CD1c-positive myeloid dendritic cell (primary cell): ENCODE measurements at regions not wholly inside any gene's neighbourhood (a gene's known extent, or its start where the extent isn't known, plus 50 kb on each side); places are given as distances from the start of the nearest gene placed in this dataset.
"Not testable (repeated sequence)": the region's sequence is repeated elsewhere in the genome, so short reads cannot be mapped to it uniquely, and the experiment has no call there.

ENCODE experiments used
- DNase-seq: peaks from one replicate; pipeline ENCODE4 v3.0.0-alpha.2; 2016; ENCODE audit errors: extremely low spot score

DNA sequence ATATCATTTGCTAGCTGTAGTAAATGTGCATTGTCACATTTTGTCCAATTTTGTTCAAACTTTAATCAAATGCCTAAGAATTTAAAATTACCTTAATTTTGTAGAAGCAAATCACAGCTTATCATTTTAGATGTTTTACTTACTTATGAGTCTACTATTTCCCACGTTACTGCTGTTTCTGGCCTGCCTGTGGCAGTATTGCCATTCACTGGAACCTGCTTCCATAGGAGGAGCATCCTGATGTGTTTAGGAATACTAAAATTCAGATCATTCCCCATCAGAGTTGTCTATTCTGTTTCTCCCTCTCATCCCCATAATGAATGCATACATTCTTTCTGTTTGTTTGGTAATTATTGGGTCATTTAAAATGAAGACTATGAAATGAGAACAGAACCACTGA is 119.5 kb upstream of the SNRPN start:
- DNase-seq: no peak

DNA sequence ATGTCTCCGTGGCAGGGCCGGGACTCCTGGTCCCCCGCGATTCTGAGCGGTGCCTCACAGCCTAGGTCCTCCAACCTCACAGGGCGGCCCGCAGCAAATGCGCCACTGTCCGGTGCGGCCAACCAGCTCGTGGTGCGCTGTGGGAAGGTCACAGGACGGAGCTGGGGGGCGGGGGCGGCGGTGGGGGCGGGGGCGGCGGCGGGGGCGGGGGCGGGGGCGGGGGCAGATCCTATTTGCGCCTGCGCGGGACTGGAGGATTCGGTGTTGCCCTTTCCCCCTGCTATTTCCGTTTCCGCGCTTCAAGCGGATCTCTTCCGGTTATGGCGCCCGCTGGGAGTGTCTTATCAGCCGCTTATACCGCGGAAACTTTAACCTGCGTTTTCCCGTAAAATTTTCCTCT is 106.7 kb upstream of the SNRPN start:
- no peak for DNase-seq

DNA sequence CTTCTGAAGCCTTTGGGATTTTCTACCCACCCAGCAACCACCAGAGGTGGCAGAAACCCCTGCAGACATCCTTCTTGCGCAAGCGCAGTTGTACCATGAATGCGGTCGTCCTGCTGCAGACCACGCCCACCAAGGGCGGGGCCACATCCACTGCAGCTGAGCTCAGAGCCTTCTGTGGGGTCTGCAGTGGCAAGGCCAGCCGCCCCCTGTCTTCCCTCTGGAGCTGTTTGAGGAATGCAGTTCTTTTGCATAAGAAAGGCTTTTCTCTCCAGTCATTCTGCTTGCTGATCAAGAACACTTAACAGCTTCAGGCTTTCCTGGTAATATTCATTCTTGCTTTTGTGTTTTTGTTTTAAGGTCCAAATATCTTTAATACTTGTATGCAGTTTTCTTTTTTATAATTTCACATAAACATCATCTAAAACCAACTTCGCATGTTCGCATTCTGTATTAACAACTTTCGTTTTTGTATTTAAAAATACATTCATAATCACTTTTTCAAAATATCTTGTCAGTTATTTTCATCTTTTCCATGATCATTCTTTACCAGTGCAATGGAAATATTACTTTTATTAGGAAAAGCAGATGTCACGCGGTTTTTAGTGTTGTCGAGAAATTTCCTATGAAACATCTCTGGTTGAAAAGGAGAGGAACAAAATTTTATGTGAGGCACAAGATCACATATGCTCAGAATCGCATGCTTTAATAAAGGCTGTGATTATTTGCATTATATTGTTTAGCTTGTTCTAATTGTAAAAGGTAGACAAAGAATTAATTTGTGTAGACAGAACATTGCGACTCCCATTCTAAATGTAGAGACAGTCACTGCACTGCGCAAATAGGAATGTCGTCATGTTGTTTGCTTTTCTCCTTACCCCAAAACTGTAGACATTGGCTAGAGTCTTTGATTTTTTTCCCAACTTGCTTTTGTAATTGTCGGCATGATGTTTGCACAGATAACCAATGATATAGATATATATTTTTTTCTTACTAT is 98.1 kb upstream of the SNRPN start:
- DNase-seq: no peak

DNA sequence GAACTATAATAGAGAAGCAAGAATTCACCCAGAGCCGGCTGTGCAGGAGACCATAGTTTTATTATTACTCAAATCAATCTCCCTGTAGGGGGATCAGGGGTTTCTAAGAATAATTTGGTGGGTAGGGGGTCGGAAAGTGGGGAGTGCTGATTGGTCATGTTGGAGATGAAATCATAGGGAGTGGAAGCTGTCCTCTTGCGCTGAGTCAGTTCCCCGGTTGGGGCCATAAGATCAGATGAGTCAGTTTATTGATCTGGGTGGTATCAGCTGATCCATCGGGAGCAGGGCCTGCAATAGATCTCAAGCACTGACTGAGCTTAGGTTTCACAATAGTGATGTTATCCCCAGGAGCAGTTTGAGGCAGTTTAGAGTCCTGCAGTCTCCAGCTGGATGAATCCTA is 97.0 kb upstream of the SNRPN start:
- DNase-seq: no peak

DNA sequence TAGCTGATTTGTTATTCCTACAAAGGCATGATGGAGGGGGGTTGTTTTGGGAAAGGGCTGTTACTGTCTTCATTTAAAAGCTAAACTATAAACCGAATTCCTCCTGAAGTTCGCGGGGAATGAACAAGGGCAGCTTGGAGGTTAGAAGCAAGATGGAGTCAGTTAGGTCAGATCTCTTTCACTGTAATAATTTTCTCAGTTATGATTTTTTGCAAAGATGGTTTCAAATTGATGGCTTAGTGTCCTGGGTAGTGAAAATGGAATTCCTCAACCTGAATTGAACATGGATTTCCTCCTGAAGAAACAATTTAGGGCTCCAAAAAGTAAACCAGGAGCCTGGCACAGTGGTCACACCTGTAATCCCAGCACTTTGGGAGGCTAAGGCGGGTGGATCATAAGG is 96.6 kb upstream of the SNRPN start:
- not testable (repeated sequence) for DNase-seq

DNA sequence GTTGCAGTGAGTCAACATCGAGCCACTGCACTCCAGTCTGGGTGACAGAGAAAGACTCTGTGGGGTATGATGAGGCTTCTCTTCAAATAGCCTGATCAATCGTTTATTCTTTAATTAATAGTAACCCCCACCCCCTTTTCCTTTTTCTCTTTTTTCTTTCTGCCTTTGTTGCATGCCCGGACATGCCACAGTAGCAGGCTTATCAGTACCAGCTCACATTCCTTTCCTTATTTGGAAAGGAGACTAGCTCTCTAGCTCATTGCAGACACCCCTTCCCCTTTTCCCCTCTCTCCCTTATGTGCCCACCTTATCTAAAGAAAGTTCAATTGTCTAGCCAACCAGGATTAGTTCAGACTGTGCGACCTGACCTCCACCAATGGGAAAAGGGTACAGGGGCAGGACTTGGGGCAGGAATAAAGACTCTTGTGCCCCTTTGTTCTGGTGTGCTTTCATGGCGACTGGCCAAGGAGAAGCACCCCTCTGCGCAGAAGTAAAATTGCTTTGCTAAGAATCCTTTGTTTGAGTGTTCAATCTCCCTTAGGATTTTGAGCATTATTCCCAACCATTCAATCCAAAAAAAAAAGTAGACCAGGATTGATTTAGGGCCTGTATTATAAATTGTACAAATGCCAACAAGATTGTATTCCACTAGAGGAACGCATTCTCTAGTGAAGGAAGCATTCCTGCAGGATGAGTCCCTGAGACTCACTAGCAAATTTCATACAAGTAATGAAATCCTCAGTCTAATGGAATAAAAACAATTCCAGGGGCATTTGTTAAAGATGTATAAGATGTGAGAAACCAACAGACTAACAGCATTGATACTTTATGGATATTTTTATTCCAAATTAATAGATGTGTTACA is 95.8 kb upstream of the SNRPN start:
- no peak for DNase-seq

DNA sequence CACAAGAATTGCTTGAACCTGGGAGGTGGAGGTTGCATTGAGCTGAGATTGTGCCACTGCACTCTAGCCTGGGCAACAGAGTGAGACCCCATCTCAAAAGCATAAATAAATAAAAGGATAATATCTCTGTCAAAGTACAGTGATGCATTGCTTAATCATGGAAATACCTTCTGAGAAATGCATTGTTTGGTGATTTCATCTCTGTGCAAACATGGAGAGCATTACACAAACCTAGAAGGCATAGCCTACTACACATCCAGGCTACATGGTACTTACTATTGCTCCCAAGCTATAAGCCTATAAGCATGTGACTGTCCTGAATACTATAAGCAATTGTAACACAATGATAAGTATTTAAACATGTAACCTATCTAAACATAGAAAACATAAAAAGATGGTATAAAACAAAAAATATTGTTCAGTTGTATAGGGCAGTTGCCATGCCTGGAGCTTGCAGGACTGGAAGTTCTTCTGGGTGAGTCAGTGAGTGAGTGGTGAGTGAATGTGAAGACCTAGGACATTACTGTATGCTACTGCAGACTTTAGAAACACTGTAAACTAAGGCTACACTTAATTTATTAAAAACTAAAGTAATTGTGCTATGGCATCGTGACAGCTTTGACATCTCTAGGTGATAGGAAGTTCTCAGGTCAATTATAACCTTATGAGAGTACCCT is 93.6 kb upstream of the SNRPN start:
- DNase-seq: no peak

DNA sequence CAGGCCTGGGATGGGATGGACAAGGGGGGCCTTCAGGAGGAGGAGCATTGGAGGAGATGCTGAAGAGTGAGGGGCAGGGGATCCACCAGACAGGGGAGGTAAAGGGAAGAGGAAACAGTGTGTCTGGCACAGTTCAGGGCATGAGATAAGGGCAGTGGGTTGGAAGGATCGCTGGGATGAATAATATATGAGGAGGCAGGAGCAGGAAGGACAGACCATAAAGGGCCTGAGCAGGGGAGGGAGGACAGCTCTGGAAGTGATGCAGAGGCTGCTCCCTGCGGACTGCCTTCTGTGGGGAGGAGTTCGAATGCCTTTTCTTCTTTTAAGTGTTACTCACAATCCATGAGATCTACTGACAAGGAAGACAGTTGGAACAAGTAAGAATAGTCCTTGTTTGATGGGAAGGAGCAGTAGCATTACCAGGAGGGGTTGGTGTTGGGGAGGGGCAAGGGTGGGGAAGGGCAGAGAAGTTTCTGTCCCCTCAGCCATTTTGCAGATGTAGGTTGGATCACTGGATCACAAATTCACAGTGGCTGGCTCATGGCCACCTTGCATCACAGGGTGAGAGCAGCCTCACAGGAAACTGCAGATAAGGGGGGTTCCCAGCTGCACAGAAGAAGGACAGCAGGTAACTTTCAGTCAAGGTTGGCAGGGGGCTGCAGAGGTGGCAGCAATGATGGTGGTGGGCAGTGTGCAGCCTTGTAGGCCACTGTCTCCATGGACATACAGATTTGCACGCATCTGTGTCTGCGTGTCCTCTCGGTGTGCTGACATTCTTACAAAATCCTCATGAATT is 91.9 kb upstream of the SNRPN start:
- DNase-seq: no peak

DNA sequence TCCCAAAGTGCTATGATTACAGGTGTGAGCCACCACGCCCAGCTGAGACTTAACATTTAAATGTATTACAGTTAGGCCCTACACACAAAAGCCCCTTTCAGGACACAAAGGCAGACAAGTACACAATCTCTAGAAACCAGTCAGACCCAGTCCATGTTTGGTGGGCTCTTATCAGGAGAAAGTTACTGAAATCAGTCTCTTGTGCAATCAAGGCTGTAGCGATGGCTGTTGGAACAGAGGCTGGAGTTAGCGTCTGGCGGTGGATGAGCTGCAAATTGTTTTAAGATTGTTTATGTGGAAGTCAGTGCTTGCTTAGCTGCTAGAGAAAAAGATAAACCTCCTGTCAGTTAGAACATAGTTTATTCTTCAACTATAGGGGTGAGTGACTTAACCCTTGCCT is 89.5 kb upstream of the SNRPN start:
- DNase-seq: no peak

DNA sequence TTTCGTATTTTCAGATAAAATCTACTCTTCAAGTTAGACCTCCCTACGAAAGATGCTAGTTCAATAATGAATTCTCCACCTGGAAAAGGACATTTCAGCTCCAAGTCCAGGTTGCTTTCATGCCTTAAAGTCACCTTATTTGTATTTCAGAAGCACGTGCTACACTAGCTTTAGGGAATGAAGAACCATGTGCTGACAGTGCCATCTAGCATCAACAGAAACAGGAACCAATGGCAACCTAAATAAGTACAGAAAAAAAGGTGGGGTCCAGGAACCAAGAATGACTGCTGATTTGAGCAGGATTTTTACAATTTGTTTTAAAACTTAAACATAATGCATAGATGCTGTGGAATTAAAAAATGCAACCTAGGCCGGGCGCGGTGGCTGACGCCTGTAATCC is 77.6 kb upstream of the SNRPN start:
- no peak for DNase-seq

DNA sequence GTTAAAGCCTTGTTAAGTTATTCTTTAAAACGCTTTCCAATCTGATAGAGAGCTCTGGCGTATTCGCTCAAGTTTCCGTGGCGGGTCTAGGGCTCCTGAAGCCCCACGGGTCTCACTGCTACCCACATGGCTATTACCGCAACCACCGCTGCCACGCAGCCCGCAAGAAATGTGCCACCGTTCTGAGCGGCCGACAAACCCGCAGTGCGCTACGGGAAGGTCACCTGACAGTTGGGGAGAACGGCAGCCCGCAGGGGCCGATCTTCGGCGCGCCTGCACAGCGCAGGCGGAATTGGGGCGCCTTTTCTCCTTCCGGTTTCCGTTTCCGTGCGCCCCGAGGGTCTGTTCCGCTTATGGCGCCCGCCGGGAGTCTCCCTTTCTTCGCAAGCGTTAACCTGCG is 76.6 kb upstream of the SNRPN start:
- DNase-seq: no peak

DNA sequence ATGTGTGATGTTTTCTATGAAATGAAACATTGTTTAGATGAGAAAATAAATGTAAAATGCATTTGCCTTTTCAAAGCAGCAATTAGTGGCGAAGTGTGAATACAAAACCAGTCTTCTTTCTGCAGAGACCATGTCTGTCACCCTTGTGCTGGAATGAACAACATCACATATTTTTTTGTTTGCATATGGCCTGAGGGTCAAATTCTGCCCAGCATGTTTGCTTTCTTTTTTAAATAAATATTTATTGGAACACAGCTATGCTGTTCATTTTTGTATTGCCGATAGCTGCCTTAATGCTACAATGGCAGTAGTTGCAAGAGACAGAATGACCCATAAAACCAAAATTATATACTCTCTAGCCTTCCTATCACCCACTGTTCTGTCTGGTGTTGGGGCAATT is 75.3 kb upstream of the SNRPN start:
- no peak for DNase-seq

DNA sequence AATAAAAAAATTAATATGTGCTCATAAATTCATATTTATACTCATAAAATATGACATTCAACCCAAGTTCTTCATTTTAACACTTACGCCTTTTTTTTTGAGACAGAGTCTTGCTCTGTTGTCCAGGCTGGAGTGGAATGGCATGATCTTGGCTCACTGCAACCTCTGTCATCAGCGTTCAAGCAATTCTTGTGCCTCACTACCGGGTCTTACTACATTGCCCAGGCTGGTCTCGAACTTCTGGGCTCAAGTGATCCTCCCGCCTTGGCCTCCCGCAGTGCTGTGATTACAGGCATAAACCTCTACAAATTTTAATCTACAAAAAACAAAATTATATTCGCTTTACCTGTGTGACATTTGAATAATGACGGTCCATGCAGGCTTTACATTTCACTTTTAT is 74.1 kb upstream of the SNRPN start:
- DNase-seq: no peak

DNA sequence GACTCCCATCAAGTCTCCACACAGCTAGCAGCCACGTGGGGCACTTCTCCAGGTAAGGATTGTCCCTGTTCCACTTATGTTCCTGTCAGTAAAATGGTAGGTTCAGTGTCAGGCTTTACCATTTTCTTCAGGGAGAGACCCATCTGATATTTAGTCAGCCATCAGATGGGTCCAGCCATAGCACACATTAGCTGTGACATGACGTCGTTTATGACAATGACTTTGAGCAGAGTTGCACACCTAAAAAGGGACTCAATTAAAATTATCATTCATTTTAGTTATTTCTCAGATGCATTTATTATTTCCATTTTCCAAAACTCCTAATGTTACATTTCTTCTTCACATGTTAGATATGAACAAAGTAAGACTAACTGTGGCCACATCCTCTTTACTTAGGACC is 68.2 kb upstream of the SNRPN start:
- no peak for DNase-seq

DNA sequence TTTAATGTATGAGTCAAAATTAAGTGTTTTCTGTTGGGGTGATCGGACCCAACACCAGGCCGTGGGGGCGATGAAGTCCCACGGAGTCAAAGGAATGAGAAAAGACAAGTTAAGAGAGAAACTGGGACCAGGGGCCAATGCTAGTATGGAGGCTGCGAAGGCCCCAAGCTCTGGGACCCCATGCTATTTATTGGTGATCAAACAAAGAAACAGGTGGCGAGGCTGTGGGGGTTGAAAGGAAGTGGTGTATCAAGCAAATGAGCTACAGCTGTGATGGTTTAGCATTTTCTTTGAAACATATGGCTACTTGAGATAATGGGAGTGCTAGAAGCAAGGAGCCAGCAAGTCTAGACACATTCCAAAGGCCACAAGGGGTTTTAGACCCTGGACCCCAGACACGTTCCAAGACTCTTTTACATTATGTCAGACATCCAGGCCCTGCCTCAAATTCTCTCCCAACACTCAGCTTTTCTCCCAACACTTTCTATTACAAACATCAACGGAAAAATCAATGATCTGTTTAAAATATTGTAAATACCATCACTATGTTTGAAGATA is 56.0 kb upstream of the SNRPN start:
- no peak for DNase-seq

DNA sequence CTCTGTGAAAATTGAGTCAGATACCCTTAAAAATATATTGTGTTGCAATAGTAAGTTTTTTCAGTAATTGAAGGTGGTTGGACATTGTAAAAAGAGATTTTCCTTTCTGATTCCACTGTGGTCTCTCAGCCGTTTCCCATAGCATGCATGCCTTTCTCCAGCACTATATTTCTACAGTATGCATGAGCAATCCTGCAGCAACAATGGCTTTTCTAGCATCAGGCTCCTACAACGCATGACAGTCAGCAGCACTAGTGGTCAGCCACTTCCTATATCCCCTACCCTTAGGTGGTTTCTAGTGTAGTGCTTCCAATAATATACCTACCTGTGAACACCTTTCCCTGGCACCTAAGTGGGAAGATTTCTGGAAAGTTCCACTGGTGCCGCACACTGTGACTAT is 55.4 kb upstream of the SNRPN start:
- no peak for DNase-seq

DNA sequence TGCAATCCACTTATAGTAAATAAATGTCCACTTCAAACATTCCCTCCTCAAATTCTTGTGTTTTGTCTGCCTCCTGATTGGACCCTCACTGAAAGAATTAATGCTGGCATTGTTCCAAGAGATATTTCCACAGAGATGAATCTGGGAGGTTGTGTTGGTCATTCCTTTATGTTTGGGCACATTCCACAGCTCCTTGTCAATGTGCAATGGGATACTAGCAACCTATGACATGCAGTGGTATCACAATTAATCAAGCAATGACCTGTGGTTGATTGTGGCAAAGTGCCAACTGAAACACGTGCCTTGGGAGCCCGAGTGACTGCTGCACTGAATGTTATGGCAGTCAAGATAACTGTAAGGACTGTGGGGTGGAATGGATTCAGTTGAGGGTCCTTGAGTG is 55.0 kb upstream of the SNRPN start:
- DNase-seq: no peak

DNA sequence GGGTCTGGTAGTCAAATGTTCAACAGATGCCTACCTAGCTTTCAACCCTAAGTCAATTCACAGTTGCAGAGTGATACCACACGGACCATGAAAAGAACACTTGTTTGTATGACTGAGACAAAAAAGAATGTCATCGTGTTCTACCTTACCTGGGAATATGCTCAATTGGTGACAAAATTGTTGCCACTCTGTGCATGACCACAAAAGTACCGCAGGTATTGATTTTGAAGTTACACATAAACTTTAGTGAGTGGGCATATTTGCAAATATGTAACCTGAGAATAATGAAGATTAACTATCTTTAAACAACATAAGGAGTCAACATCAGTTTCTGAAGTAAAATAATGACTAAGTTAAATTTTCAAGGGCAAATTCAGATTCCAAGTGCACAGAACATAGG is 53.4 kb upstream of the SNRPN start:
- DNase-seq: no peak
